SK-MEL-5 (cell line): ENCODE measurements at regions not wholly inside any gene's neighbourhood (a gene's known extent, or its start where the extent isn't known, plus 50 kb on each side); places are given as distances from the start of the nearest gene placed in this dataset.
"Not testable (repeated sequence)": the region's sequence is repeated elsewhere in the genome, so short reads cannot be mapped to it uniquely, and the experiment has no call there.

ENCODE experiments used
- DNase-seq: peaks from one replicate; pipeline ENCODE4 v3.0.0-alpha.2; 2016; ENCODE audit warnings: low read depth, low spot score
- in situ Hi-C: cut with HindIII; loops from 2 replicates; pipeline ENCODE4 v1.10.0; 2016; ENCODE audit warnings: low sequenced_read_pairs, high pct_unique_total_duplicates, low pct_unique_long_range_greater_than_20kb

GRCh38 chr12:88836156-88836555 lies 255.9 kb upstream of the KITLG start:
- no peak for DNase-seq
- in situ Hi-C loops, result no loop called here

- in situ Hi-C loops, result no loop called here
- DNase-seq, result no peak
Measured at GRCh38 chr12:88834226-88834625, 254.0 kb upstream of the KITLG start.

GRCh38 chr12:88833641-88834116 lies 253.4 kb upstream of the KITLG start:
- in situ Hi-C loops, result no loop called here
- no peak for DNase-seq

GRCh38 chr12:88828537-88828936 lies 248.3 kb upstream of the KITLG start:
- in situ Hi-C loops, DNase-seq: not testable (repeated sequence)

GRCh38 chr12:88820012-88820411 lies 239.7 kb upstream of the KITLG start:
- in situ Hi-C loops, result no loop called here
- DNase-seq, result no peak

GRCh38 chr12:88816201-88816600 lies 235.9 kb upstream of the KITLG start:
- no peak for DNase-seq
- in situ Hi-C loops, result no loop called here

GRCh38 chr12:88814779-88815178 lies 234.5 kb upstream of the KITLG start:
- in situ Hi-C loops, result no loop called here
- DNase-seq, result no peak

GRCh38 chr12:88812610-88813009 lies 232.3 kb upstream of the KITLG start:
- in situ Hi-C loops, result no loop called here

GRCh38 chr12:88810806-88811205 lies 230.5 kb upstream of the KITLG start:
- in situ Hi-C loops, result no loop called here
- DNase-seq, result no peak

More at GRCh38 chr12:88812610-88813009, 232.3 kb upstream of the KITLG start:
- no peak for DNase-seq

- DNase-seq, in situ Hi-C loops: not testable (repeated sequence)
Measured at GRCh38 chr12:88809841-88810240, 229.6 kb upstream of the KITLG start.

- in situ Hi-C loops, result no loop called here
- no peak for DNase-seq
Measured at GRCh38 chr12:88805692-88806091, 225.4 kb upstream of the KITLG start.

- in situ Hi-C loops, result no loop called here
- no peak for DNase-seq
Measured at GRCh38 chr12:88805286-88805685, 225.0 kb upstream of the KITLG start.

GRCh38 chr12:88802096-88802706 lies 221.9 kb upstream of the KITLG start:
- in situ Hi-C loops, result no loop called here
- DNase-seq, result no peak

GRCh38 chr12:88801227-88802095 lies 221.2 kb upstream of the KITLG start:
- in situ Hi-C loops, result no loop called here
- DNase-seq, result no peak

GRCh38 chr12:88793096-88793495 lies 212.8 kb upstream of the KITLG start:
- in situ Hi-C loops, result no loop called here
- DNase-seq, result no peak

- in situ Hi-C loops, result no loop called here
- no peak for DNase-seq
Measured at GRCh38 chr12:88790231-88790630, 210.0 kb upstream of the KITLG start.

GRCh38 chr12:88784166-88784565 lies 203.9 kb upstream of the KITLG start:
- in situ Hi-C loops, result no loop called here
- no peak for DNase-seq

- in situ Hi-C loops, result no loop called here
- DNase-seq, result no peak
Measured at GRCh38 chr12:88782351-88782750, 202.1 kb upstream of the KITLG start.

- no peak for DNase-seq
- in situ Hi-C loops, result no loop called here
Measured at GRCh38 chr12:88781909-88782308, 201.6 kb upstream of the KITLG start.
